GM12878 (cell line): ENCODE measurements at regions not wholly inside any gene's neighbourhood (a gene's known extent, or its start where the extent isn't known, plus 50 kb on each side); places are given as distances from the start of the nearest gene placed in this dataset.

Experiments
- ATAC-seq: fragments of 200-7000 bp; cut with Tn5 transposase; 3 replicates; pipeline ENCODE4 v1.9.1; 2020; ENCODE audit warnings: mild to moderate bottlenecking, moderate library complexity
- BruUV-seq: library from RNA; stranded (reverse); fragments of 400-500 nt; replicated peaks from 2 replicates; lab custom pipeline; 2021; lab: Mats Ljungman, UMichigan
- CTCF ChIA-PET: fragments of 300-600 bp; sonication (Branson Sonifier 250); formaldehyde crosslinking; extraction: SDS; loops from one replicate; lab custom pipeline; 2021; ENCODE audit warnings: inconsistent platforms; lab: Yijun Ruan, JAX
- POLR2A ChIA-PET: fragments of 350-600 bp; formaldehyde crosslinking; extraction: SDS; loops from one replicate; lab custom pipeline; 2021; ENCODE audit warnings: inconsistent platforms; lab: Charles Lee
- RAD21 ChIA-PET: fragments of 300-600 bp; sonication (Branson Sonifier 250); formaldehyde crosslinking; loops from one replicate; lab custom pipeline; 2023; ENCODE audit warnings: antibody characterized with exemption; ENCODE audit not compliant: unreplicated experiment; lab: Charles Lee
- SMC1A ChIA-PET: fragments of 300-600 bp; sonication (Branson Sonifier 250); formaldehyde crosslinking; loops from one replicate; lab custom pipeline; 2023; ENCODE audit not compliant: unreplicated experiment, uncharacterized antibody; lab: Charles Lee
- DNase-seq: peaks from one replicate; pipeline ENCODE4 v3.0.0-alpha.2; 2011; ENCODE audit warnings: low read depth, low spot score
- FAIRE-seq: peaks from 3 replicates; lab custom pipeline; 2011; peaks lifted over from hg19 to GRCh38; lab: Jason Lieb, UNC
- H2AFZ ChIP-seq: 2 replicates; pipeline ENCODE4 v1.6.0; 2011; ENCODE audit warnings: low read depth, low read length, control low read depth; ENCODE audit not compliant: control insufficient read depth
- H3K27ac ChIP-seq: 2 replicates; pipeline ENCODE4 v1.5.1; 2011; ENCODE audit warnings: control low read depth; ENCODE audit not compliant: control insufficient read depth, insufficient read depth
- H3K27me3 ChIP-seq, 2 experiments: replicated peaks in 1 of 2; 2 replicates each; pipeline versions ENCODE4 v1.6.0 to v1.6.1; 2011; ENCODE audit warnings: low read length in 1 of 2; ENCODE audit not compliant: control insufficient read depth in 2 of 2, insufficient read depth in 2 of 2
- H3K36me3 ChIP-seq, 2 experiments: 2 replicates each; pipeline ENCODE4 v1.5.1; 2011; ENCODE audit warnings: low read length in 1 of 2; ENCODE audit not compliant: control insufficient read depth in 2 of 2, insufficient read depth in 2 of 2
- H3K4me1 ChIP-seq: 2 replicates; pipeline ENCODE4 v1.6.1; 2011; ENCODE audit warnings: mild to moderate bottlenecking, low read length, moderate library complexity, mixed read lengths; ENCODE audit not compliant: control insufficient read depth, insufficient read depth
- H3K4me2 ChIP-seq: 2 replicates; pipeline ENCODE4 v1.6.0; 2011; ENCODE audit warnings: control low read depth; ENCODE audit not compliant: control insufficient read depth, insufficient read depth
- H3K4me3 ChIP-seq: fragments of 200-600 bp; sonication (generic); 2 replicates; pipeline ENCODE4 v1.5.1; 2016
- H3K79me2 ChIP-seq: 2 replicates; pipeline ENCODE4 v1.6.0; 2011; ENCODE audit warnings: low read length; ENCODE audit not compliant: control insufficient read depth, insufficient read depth
- H3K9ac ChIP-seq: 2 replicates; pipeline ENCODE4 v1.8.0; 2011; ENCODE audit warnings: low read length, control low read depth, mixed read lengths; ENCODE audit not compliant: control insufficient read depth, insufficient read depth
- H3K9me3 ChIP-seq: replicated peaks from 3 replicates; pipeline ENCODE4 v1.5.1; 2011; ENCODE audit warnings: mild to moderate bottlenecking, low read length; ENCODE audit not compliant: control insufficient read depth, insufficient read depth
- H4K20me1 ChIP-seq: 2 replicates; pipeline ENCODE4 v1.6.0; 2011; ENCODE audit not compliant: control insufficient read depth, insufficient read depth
- SPI1 ChIP-seq: IDR thresholded peaks from 2 replicates; pipeline ENCODE4 v1.6.1; 2011; ENCODE audit warnings: low read depth, mild to moderate bottlenecking, low read length, moderate library complexity, borderline replicate concordance; ENCODE audit not compliant: insufficient read depth
- WGBS: methylation state at CpG from one replicate; pipeline ENCODE4 v1.1.6; 2016; ENCODE audit warnings: low lambda C conversion rate; ENCODE audit not compliant: insufficient replicate concordance, insufficient coverage; ENCODE audit errors: missing lambda C conversion rate; 5-methylcytosine and 5-hydroxymethylcytosine counted together
- in situ Hi-C: fragments of 300-500 bp; cut with MboI; formaldehyde crosslinking; loops from 9 replicates; pipeline ENCODE4 v1.14.3; 2018; ENCODE audit warnings: mixed read lengths
- intact Hi-C: fragments of 100-400 bp; cut with micrococcal nuclease; formaldehyde crosslinking; loops from one replicate; pipeline ENCODE4 v1.14.2; 2022; ENCODE audit not compliant: unreplicated experiment
- TF ChIP-seq, protein P1 (sequence below): IDR thresholded peaks from 2 replicates; pipeline ENCODE4 v1.6.1; 2012; ENCODE audit warnings: improper control_type of control experiment, low read depth, low read length; ENCODE audit not compliant: insufficient replicate concordance

GRCh38 chr7:68717176-68717575, 881.1 kb upstream of the AUTS2 start:
- FAIRE-seq (no peak), DNase-seq (no peak), ATAC-seq (no peak)
- no peaks in the 10 kb centered on the region for H3K36me3 ChIP-seq
- H4K20me1 ChIP-seq = no peaks in the 10 kb centered on the region
- H3K27me3 ChIP-seq = no peaks in the 10 kb centered on the region
- H3K9me3 ChIP-seq = no peaks in the 10 kb centered on the region
- H3K4me2 ChIP-seq = no peak overlapping the region
- SMC1A ChIA-PET = no interaction called here
- no peak overlapping the region for H3K4me3 ChIP-seq
- in situ Hi-C loops = no loop called here
- 14% methylated on average over 1 of the region's 1 CpG for WGBS
- CTCF ChIA-PET = no interaction called here
- TF ChIP-seq, protein P1, sequence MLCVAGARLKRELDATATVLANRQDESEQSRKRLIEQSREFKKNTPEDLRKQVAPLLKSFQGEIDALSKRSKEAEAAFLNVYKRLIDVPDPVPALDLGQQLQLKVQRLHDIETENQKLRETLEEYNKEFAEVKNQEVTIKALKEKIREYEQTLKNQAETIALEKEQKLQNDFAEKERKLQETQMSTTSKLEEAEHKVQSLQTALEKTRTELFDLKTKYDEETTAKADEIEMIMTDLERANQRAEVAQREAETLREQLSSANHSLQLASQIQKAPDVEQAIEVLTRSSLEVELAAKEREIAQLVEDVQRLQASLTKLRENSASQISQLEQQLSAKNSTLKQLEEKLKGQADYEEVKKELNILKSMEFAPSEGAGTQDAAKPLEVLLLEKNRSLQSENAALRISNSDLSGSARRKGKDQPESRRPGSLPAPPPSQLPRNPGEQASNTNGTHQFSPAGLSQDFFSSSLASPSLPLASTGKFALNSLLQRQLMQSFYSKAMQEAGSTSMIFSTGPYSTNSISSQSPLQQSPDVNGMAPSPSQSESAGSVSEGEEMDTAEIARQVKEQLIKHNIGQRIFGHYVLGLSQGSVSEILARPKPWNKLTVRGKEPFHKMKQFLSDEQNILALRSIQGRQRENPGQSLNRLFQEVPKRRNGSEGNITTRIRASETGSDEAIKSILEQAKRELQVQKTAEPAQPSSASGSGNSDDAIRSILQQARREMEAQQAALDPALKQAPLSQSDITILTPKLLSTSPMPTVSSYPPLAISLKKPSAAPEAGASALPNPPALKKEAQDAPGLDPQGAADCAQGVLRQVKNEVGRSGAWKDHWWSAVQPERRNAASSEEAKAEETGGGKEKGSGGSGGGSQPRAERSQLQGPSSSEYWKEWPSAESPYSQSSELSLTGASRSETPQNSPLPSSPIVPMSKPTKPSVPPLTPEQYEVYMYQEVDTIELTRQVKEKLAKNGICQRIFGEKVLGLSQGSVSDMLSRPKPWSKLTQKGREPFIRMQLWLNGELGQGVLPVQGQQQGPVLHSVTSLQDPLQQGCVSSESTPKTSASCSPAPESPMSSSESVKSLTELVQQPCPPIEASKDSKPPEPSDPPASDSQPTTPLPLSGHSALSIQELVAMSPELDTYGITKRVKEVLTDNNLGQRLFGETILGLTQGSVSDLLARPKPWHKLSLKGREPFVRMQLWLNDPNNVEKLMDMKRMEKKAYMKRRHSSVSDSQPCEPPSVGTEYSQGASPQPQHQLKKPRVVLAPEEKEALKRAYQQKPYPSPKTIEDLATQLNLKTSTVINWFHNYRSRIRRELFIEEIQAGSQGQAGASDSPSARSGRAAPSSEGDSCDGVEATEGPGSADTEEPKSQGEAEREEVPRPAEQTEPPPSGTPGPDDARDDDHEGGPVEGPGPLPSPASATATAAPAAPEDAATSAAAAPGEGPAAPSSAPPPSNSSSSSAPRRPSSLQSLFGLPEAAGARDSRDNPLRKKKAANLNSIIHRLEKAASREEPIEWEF = no peak
- no peaks in the 10 kb centered on the region for H3K79me2 ChIP-seq
- POLR2A ChIA-PET = no interaction called here
- H2AFZ ChIP-seq = no peak overlapping the region
- no peak overlapping the region for H3K9ac ChIP-seq
- no peaks in the 10 kb centered on the region for H3K4me1 ChIP-seq
- BruUV-seq = no TSS peak
- H3K27ac ChIP-seq = no peak overlapping the region
- intact Hi-C loops = no loop called here
- RAD21 ChIA-PET = no interaction called here

GRCh38 chr7:68718097-68718551, 880.2 kb upstream of the AUTS2 start:
- H3K4me1 ChIP-seq = no peaks in the 10 kb centered on the region
- DNase-seq (no peak), FAIRE-seq (no peak), ATAC-seq (no peak)
- H3K9ac ChIP-seq = no peak overlapping the region
- H3K4me2 ChIP-seq = no peak overlapping the region
- WGBS = 0% methylated on average over 1 of the region's 1 CpG
- intact Hi-C loops (no loop called here), in situ Hi-C loops (no loop called here)
- ChIA-PET POLR2A (no interaction called here), CTCF (no interaction called here), SMC1A (no interaction called here), RAD21 (no interaction called here)
- H3K4me3 ChIP-seq = no peak overlapping the region
- no peak overlapping the region for H3K27ac ChIP-seq
- H3K79me2 ChIP-seq = no peaks in the 10 kb centered on the region
- no peaks in the 10 kb centered on the region for H3K27me3 ChIP-seq
- no peaks in the 10 kb centered on the region for H3K9me3 ChIP-seq
- H3K36me3 ChIP-seq = no peaks in the 10 kb centered on the region
- TF ChIP-seq SPI1 = no peak
- no peaks in the 10 kb centered on the region for H4K20me1 ChIP-seq
- no TSS peak for BruUV-seq
- H2AFZ ChIP-seq = no peak overlapping the region
